T-cell (primary cell): ENCODE measurements at regions not wholly inside any gene's neighbourhood (a gene's known extent, or its start where the extent isn't known, plus 50 kb on each side); places are given as distances from the start of the nearest gene placed in this dataset.

ENCODE experiments used
- ATAC-seq, 4 experiments: fragments of 200-7000 bp in 3 of 4; fragments of 150-1000 bp in 1 of 4; cut with Tn5 transposase; replicated peaks in 1 of 4; 1 replicate in 3 of 4; 2 replicates in 1 of 4; pipeline ENCODE4 v1.10.0; 2021; ENCODE audit warnings: moderate library complexity in 3 of 4, mild to moderate bottlenecking in 2 of 4, moderate number of reproducible peaks in 1 of 4
- CTCF ChIA-PET, 2 donors: fragments of 300-600 bp; sonication (Branson Sonifier 250); formaldehyde crosslinking; loops; one replicate each; lab custom pipeline; 2022; ENCODE audit warnings: antibody characterized with exemption in 2 of 2; lab: Charles Lee
- POLR2A ChIA-PET, 2 donors: fragments of 300-600 bp; sonication (Branson Sonifier 250); formaldehyde crosslinking; loops; one replicate each; lab custom pipeline; 2022; ENCODE audit warnings: antibody characterized with exemption in 2 of 2; lab: Charles Lee
- DNase-seq, 35 experiments: peaks; one replicate each; pipeline versions ENCODE4 v3.0.0 to v3.0.0-alpha.2; 2013 to 2023
- H3K27ac ChIP-seq: one replicate; pipeline ENCODE4 v1.5.1; 2013; ENCODE audit warnings: low read length
- H3K27me3 ChIP-seq, 2 experiments: replicated peaks in 1 of 2; 1 replicate in 1 of 2; 2 replicates in 1 of 2; pipeline versions ENCODE4 v1.6.1 to v1.7.0; 2013; ENCODE audit warnings: low read length in 1 of 2, mixed read lengths in 1 of 2; ENCODE audit not compliant: control insufficient read depth in 2 of 2, insufficient read depth in 2 of 2; ENCODE audit errors: extremely low read depth in 1 of 2
- H3K36me3 ChIP-seq, 2 donors: 1 replicate in 1 of 2; 2 replicates in 1 of 2; pipeline versions ENCODE4 v1.6.1 to v1.7.0; 2013; ENCODE audit warnings: low read length in 1 of 2; ENCODE audit not compliant: control insufficient read depth in 2 of 2, insufficient read depth in 1 of 2; ENCODE audit errors: extremely low read depth in 1 of 2
- H3K4me1 ChIP-seq, 2 experiments: 1 replicate in 1 of 2; 2 replicates in 1 of 2; pipeline versions ENCODE4 v1.6.1 to v1.7.0; 2013; ENCODE audit warnings: low read length in 2 of 2, mixed read lengths in 1 of 2; ENCODE audit not compliant: insufficient read depth in 2 of 2, control insufficient read depth in 1 of 2; ENCODE audit errors: extremely low read depth in 1 of 2
- H3K4me3 ChIP-seq, 2 donors: 1 replicate in 1 of 2; 2 replicates in 1 of 2; pipeline versions ENCODE4 v1.5.1 to v1.7.0; 2013; ENCODE audit warnings: mild to moderate bottlenecking in 2 of 2, low read length in 1 of 2, moderate library complexity in 1 of 2; ENCODE audit not compliant: control insufficient read depth in 1 of 2; ENCODE audit errors: extremely low read depth in 1 of 2
- H3K9me3 ChIP-seq: 2 replicates; pipeline ENCODE4 v1.7.0; 2013
- H3K27ac Mint-ChIP-seq, 2 donors: one replicate each; pipeline ENCODE4 v1.8.0; 2020 to 2021; ENCODE audit warnings: mild to moderate bottlenecking in 2 of 2, mixed read lengths in 2 of 2
- H3K27me3 Mint-ChIP-seq, 2 donors: one replicate each; pipeline ENCODE4 v1.8.0; 2021 to 2022; ENCODE audit warnings: mixed read lengths in 2 of 2
- H3K36me3 Mint-ChIP-seq: one replicate; pipeline ENCODE4 v1.8.0; 2021; ENCODE audit warnings: mixed read lengths
- H3K4me1 Mint-ChIP-seq, 3 donors: one replicate each; pipeline ENCODE4 v1.8.0; 2020 to 2022; ENCODE audit warnings: mixed read lengths in 3 of 3, mild to moderate bottlenecking in 1 of 3
- H3K4me3 Mint-ChIP-seq, 3 donors: one replicate each; pipeline ENCODE4 v1.8.0; 2020 to 2022; ENCODE audit warnings: mild to moderate bottlenecking in 3 of 3, mixed read lengths in 3 of 3, moderate library complexity in 3 of 3
- H3K9me3 Mint-ChIP-seq, 3 donors: one replicate each; pipeline ENCODE4 v1.8.0; 2020 to 2022; ENCODE audit warnings: mixed read lengths in 3 of 3
- WGBS: methylation state at CpG from one replicate; pipeline ENCODE4 v1.1.5; 2013; ENCODE audit warnings: missing lambda C conversion rate; ENCODE audit not compliant: insufficient coverage; 5-methylcytosine and 5-hydroxymethylcytosine counted together

DNA sequence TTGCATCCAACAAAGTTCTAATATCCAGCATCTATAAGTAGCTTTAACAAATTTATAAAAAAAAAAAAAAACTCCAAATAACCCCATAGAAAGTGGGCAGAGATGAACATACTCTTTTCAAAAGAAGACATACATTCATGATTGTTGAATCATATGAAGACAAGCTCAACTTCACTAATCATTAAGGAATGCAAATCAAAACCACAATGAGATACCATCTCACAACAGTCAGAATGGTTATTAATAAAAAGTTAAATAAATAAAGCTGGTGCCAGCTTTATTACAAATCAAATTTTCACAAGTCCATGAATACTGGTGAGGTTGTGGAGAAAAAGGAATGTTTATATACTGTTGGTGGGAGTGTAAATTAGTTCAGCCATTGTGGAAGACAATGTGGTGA, 592.0 kb downstream of the IQCM start:
- Mint-ChIP-seq H3K36me3 (no peaks in the 10 kb centered on the region), H3K9me3 (peaks cover 19 to 31% (median 29%) of the 10 kb centered on the region in 3 donors), H3K27ac (no peak overlapping the region), H3K27me3 (no peaks in the 10 kb centered on the region), H3K4me1 (no peaks in the 10 kb centered on the region), H3K4me3 (no peak overlapping the region)
- Histone ChIP-seq H3K4me3 (no peak overlapping the region), H3K36me3 (no peaks in the 10 kb centered on the region), H3K9me3 (no peaks in the 10 kb centered on the region), H3K27me3 (no peaks in the 10 kb centered on the region), H3K4me1 (no peaks in the 10 kb centered on the region), H3K27ac (no peak overlapping the region)
- ATAC-seq: no peak
- no peak for DNase-seq
- ChIA-PET POLR2A (interaction anchor here in 1 of 2 donors (0.7 kb wide), 1 partner anchor 701 kb away, joined by 4 read pairs; no protein-coding TSS in a partner anchor), CTCF (no interaction called here)

GRCh38 chr4:149218672-149219071, 597.0 kb downstream of the IQCM start:
- Histone ChIP-seq H3K36me3 (no peaks in the 10 kb centered on the region), H3K9me3 (no peaks in the 10 kb centered on the region), H3K27ac (no peak overlapping the region), H3K4me3 (no peak overlapping the region), H3K4me1 (no peaks in the 10 kb centered on the region), H3K27me3 (no peaks in the 10 kb centered on the region)
- H3K27ac Mint-ChIP-seq: no peak overlapping the region
- H3K9me3 Mint-ChIP-seq: peaks cover 17 to 27% (median 27%) of the 10 kb centered on the region in 3 donors
- WGBS: 100% methylated on average over 4 of the region's 4 CpGs
- DNase-seq: no peak
- H3K36me3 Mint-ChIP-seq: no peaks in the 10 kb centered on the region
- POLR2A ChIA-PET: no interaction called here
- H3K27me3 Mint-ChIP-seq: no peaks in the 10 kb centered on the region
- H3K4me3 Mint-ChIP-seq: no peak overlapping the region
- ATAC-seq: no peak
- no peaks in the 10 kb centered on the region for H3K4me1 Mint-ChIP-seq
- CTCF ChIA-PET: no interaction called here

GRCh38 chr4:149214301-149214700, 601.3 kb downstream of the IQCM start:
- ChIA-PET POLR2A (no interaction called here), CTCF (no interaction called here)
- no peak overlapping the region for H3K27ac Mint-ChIP-seq
- Histone ChIP-seq H3K27me3 (no peaks in the 10 kb centered on the region), H3K36me3 (no peaks in the 10 kb centered on the region), H3K9me3 (no peaks in the 10 kb centered on the region), H3K27ac (no peak overlapping the region), H3K4me3 (no peak overlapping the region), H3K4me1 (no peaks in the 10 kb centered on the region)
- H3K4me3 Mint-ChIP-seq: no peak overlapping the region
- DNase-seq (no peak), ATAC-seq (no peak)
- peaks cover 3 to 6% (median 6%) of the 10 kb centered on the region in 3 donors for H3K9me3 Mint-ChIP-seq
- no peaks in the 10 kb centered on the region for H3K36me3 Mint-ChIP-seq
- no peaks in the 10 kb centered on the region for H3K27me3 Mint-ChIP-seq
- H3K4me1 Mint-ChIP-seq: no peaks in the 10 kb centered on the region

- Mint-ChIP-seq H3K4me1 (no peaks in the 10 kb centered on the region), H3K4me3 (no peak overlapping the region), H3K27ac (no peak overlapping the region), H3K9me3 (no peaks in the 10 kb centered on the region), H3K27me3 (no peaks in the 10 kb centered on the region), H3K36me3 (no peaks in the 10 kb centered on the region)
- Histone ChIP-seq H3K36me3 (no peaks in the 10 kb centered on the region), H3K4me3 (no peak overlapping the region), H3K27me3 (no peaks in the 10 kb centered on the region), H3K4me1 (no peaks in the 10 kb centered on the region), H3K9me3 (no peaks in the 10 kb centered on the region), H3K27ac (no peak overlapping the region)
- POLR2A ChIA-PET: no interaction called here
- no CpG with 5 or more reads among the region's 1 CpG for WGBS
- CTCF ChIA-PET: no interaction called here
- DNase-seq (no peak), ATAC-seq (no peak)
Observed at GRCh38 chr4:149211876-149212275, 603.8 kb downstream of the IQCM start.

DNA sequence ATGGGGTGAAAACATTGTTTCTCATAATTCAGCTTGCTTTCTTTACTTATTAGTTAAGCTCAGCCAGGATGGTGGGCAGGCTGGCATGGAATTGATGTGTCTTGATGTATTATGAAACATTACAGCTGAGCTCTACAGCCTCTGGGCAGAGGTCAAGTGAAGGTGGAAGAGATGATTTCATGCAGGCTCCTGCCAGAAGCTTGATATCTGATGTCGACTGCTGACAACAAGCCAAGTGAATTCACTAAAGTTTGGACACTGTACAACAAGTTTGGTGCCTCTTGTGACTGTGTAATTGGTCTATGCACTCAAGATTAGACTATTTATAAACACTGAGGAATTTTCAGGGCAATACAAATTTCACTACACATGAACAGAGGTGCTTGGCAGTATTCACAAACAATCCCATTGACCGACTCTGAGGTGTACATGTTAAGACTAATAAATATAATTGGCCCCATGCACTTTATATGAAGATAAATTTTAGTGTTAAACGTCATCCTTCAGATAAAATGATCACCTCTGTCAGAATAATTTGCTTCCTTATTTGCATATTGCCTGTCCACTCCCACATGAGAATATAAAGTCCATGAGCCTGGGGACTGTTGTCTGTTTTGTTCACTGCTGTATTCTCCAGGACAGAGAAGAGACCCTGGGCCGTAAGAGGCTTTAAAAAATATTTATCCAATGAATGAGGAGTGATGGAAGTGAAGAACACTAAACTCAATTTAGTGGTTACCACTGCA, 612.2 kb downstream of the IQCM start:
- H3K9me3 ChIP-seq: no peaks in the 10 kb centered on the region
- Mint-ChIP-seq H3K4me1 (no peaks in the 10 kb centered on the region), H3K36me3 (no peaks in the 10 kb centered on the region), H3K9me3 (no peaks in the 10 kb centered on the region), H3K4me3 (no peak overlapping the region), H3K27ac (no peak overlapping the region), H3K27me3 (no peaks in the 10 kb centered on the region)
- no peaks in the 10 kb centered on the region for H3K36me3 ChIP-seq
- ChIA-PET CTCF (no interaction called here), POLR2A (no interaction called here)
- H3K27me3 ChIP-seq: no peaks in the 10 kb centered on the region
- DNase-seq (no peak), ATAC-seq (no peak)
- 20% methylated on average over 1 of the region's 4 CpGs for WGBS
- no peak overlapping the region for H3K27ac ChIP-seq
- H3K4me3 ChIP-seq: no peak overlapping the region
- no peaks in the 10 kb centered on the region for H3K4me1 ChIP-seq

DNA sequence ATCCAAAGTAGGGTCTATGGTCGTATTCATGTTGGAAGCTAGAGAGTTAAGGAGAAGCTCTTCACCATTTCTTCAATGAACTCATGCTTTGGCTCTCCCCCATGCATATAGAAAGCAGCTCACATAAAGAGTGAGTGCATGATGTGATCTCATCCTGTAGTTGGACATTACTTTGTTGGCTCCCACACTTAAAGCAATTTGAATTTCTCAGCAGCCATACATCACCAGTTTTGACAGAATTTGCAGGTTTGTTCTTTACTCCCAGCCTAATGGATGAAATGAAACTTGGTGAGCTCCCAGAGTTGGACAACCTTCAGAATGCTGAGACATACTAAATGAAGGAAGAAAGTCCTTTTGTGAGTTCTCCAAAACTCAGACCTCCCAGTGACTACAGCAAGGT, 613.5 kb downstream of the IQCM start:
- Histone ChIP-seq H3K4me3 (no peak overlapping the region), H3K36me3 (no peaks in the 10 kb centered on the region), H3K27ac (no peak overlapping the region), H3K27me3 (no peaks in the 10 kb centered on the region), H3K9me3 (no peaks in the 10 kb centered on the region), H3K4me1 (no peaks in the 10 kb centered on the region)
- H3K36me3 Mint-ChIP-seq: no peaks in the 10 kb centered on the region
- no CpG with 5 or more reads among the region's 1 CpG for WGBS
- no peak overlapping the region for H3K27ac Mint-ChIP-seq
- no peaks in the 10 kb centered on the region for H3K27me3 Mint-ChIP-seq
- ATAC-seq (no peak), DNase-seq (no peak)
- no peaks in the 10 kb centered on the region for H3K9me3 Mint-ChIP-seq
- H3K4me3 Mint-ChIP-seq: no peak overlapping the region
- no peaks in the 10 kb centered on the region for H3K4me1 Mint-ChIP-seq
- ChIA-PET CTCF (no interaction called here), POLR2A (no interaction called here)

GRCh38 chr4:149199594-149199993, 616.0 kb downstream of the IQCM start:
- Mint-ChIP-seq H3K4me1 (no peaks in the 10 kb centered on the region), H3K27ac (no peak overlapping the region), H3K9me3 (no peaks in the 10 kb centered on the region), H3K36me3 (no peaks in the 10 kb centered on the region), H3K4me3 (no peak overlapping the region), H3K27me3 (no peaks in the 10 kb centered on the region)
- H3K27ac ChIP-seq: no peak overlapping the region
- no peak for DNase-seq
- ATAC-seq: no peak
- H3K4me1 ChIP-seq: no peaks in the 10 kb centered on the region
- no CpG with 5 or more reads among the region's 3 CpGs for WGBS
- no peaks in the 10 kb centered on the region for H3K36me3 ChIP-seq
- H3K4me3 ChIP-seq: no peak overlapping the region
- CTCF ChIA-PET: no interaction called here
- H3K9me3 ChIP-seq: no peaks in the 10 kb centered on the region
- POLR2A ChIA-PET: no interaction called here
- H3K27me3 ChIP-seq: no peaks in the 10 kb centered on the region
